AG04449 (cell line): ENCODE measurements at regions not wholly inside any gene's neighbourhood (a gene's known extent, or its start where the extent isn't known, plus 50 kb on each side); places are given as distances from the start of the nearest gene placed in this dataset.

ENCODE experiments used
- CTCF ChIA-PET: fragments of 350-600 bp; formaldehyde crosslinking; extraction: SDS; loops from one replicate; lab custom pipeline; 2021; ENCODE audit warnings: antibody characterized with exemption; lab: Yijun Ruan, JAX
- POLR2A ChIA-PET: fragments of 400-600, 350-600 bp; formaldehyde crosslinking; extraction: SDS; loops from one replicate; lab custom pipeline; 2020; ENCODE audit warnings: antibody characterized with exemption, inconsistent platforms; lab: Yijun Ruan, JAX
- DNase-seq: peaks from one replicate; pipeline ENCODE4 v3.0.0-alpha.2; 2010; ENCODE audit warnings: low read depth, low spot score
- H3K4me3 ChIP-seq: 2 replicates; pipeline ENCODE4 v1.5.1; 2011; ENCODE audit warnings: low read depth, mild to moderate bottlenecking, control low read depth, low read length
- TF ChIP-seq, protein P1 (sequence below): IDR thresholded peaks from one replicate; pipeline ENCODE4 v1.5.1; 2011; ENCODE audit warnings: mild to moderate bottlenecking, moderate library complexity, low read length, control low read depth, inconsistent platforms; ENCODE audit not compliant: insufficient read depth; ENCODE audit errors: missing control alignments

DNA sequence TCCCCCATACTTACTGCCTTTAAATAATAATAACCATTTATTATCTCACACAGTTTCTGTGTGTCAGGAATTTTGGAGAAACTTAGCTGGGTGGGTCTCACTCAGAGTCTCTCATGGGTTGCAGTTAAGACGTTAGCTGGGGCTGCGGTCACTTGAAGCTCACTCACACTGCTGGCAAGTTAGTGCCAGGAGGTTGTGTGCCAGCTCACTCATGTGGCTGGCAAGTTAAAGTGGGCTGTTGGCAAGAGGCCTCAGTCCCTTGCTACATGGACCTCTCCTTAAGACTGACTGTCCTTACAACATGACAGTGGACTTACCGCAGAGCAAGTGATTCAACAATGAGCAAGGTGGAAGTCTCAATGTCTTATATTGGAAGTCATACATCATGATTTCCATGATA, 61.3 kb upstream of the AVPR1A start:
- no peak overlapping the region for H3K4me3 ChIP-seq
- TF ChIP-seq, protein P1, sequence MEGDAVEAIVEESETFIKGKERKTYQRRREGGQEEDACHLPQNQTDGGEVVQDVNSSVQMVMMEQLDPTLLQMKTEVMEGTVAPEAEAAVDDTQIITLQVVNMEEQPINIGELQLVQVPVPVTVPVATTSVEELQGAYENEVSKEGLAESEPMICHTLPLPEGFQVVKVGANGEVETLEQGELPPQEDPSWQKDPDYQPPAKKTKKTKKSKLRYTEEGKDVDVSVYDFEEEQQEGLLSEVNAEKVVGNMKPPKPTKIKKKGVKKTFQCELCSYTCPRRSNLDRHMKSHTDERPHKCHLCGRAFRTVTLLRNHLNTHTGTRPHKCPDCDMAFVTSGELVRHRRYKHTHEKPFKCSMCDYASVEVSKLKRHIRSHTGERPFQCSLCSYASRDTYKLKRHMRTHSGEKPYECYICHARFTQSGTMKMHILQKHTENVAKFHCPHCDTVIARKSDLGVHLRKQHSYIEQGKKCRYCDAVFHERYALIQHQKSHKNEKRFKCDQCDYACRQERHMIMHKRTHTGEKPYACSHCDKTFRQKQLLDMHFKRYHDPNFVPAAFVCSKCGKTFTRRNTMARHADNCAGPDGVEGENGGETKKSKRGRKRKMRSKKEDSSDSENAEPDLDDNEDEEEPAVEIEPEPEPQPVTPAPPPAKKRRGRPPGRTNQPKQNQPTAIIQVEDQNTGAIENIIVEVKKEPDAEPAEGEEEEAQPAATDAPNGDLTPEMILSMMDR: no peak
- ChIA-PET POLR2A (no interaction called here), CTCF (no interaction called here)
- DNase-seq: no peak

DNA sequence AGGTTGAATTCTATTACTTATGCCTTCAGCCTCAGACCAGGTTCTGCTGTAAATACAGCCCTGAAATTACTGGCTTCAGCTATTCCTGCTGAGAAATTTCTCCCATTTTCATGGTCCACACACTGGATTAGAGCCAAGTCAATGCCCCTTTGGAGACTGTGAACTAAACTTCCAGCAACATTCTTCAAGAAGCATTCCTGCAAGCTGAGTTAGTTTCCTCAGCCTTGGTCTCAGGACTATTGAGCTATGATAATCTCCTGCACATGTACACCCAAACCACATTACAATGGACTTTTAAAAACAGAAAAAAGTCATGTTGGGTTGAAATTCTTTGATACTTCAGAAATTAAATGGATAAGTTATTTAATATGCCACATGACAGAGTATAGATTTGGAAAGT, 58.0 kb upstream of the AVPR1A start:
- no peak overlapping the region for H3K4me3 ChIP-seq
- ChIA-PET POLR2A (no interaction called here), CTCF (no interaction called here)
- no peak for DNase-seq
- TF ChIP-seq, protein P1: no peak

DNA sequence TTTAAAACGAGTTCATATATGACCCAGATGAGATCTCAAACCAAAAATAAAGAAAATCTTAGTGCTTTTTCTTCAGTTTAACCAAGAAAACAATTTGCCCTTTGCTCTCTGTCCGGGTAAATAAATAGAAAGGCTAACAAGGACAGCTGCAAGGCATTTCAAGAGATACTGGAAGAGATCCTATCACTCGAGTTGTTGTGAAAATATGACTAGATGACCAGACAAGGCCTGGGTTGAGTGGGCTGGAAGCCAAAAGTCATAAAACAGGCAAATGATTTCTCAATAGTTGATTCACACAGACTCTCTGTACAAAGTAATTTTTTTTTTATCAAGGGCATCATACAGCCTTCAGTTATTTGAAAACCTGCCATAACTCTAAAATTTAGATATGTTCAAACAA, 55.9 kb upstream of the AVPR1A start:
- DNase-seq: no peak
- ChIA-PET CTCF (no interaction called here), POLR2A (no interaction called here)
- TF ChIP-seq, protein P1: no peak
- no peak overlapping the region for H3K4me3 ChIP-seq

DNA sequence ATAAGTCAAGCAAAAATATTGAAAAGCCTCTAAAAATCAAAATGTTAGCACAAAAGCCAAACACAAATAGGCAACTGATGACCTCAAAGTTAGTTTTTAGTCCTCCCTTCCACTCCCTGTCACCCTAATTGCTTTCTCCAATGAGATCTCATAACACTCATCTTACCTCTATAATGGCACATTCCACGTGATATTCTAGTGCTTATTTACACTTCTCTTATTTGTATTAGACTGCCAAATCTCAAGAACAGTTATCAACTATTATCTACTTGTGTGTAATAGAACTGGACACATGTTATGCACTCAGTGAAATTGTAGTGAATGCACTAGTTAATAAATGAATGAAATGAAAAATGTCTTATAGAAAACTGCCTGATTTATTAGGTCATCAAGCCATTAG, 55.5 kb upstream of the AVPR1A start:
- H3K4me3 ChIP-seq: no peak overlapping the region

More for the DNA sequence above, 55.5 kb upstream of the AVPR1A start:
- TF ChIP-seq, protein P1: no peak
- CTCF ChIA-PET: no interaction called here
- POLR2A ChIA-PET: no interaction called here
- no peak for DNase-seq
